ENCODE measurements at regions not wholly inside any gene's neighbourhood (a gene's known extent, or its start where the extent isn't known, plus 50 kb on each side); places are given as distances from the start of the nearest gene placed in this dataset.

- no peak overlapping the region for H2BK15ac ChIP-seq (ENCODE audit: low read depth, low read length)
- H2AK5ac ChIP-seq (ENCODE audit: insufficient read length, low read length): no peak overlapping the region
- no peak for DNase-seq
- Mint-ChIP-seq H3K36me3 (ENCODE audit: insufficient read depth in 1 of 3, low read depth in 3 of 3) (peaks cover 0 to 5% (median 2%) of the 10 kb centered on the region in 3 experiments; a peak in 1 of 7 replicates), H3K4me3 (no peak overlapping the region), H3K27me3 (ENCODE audit: low read depth) (no peaks in the 10 kb centered on the region), H3K9me3 (peaks cover 0 to 2% of the 10 kb centered on the region in 2 experiments; a peak in 2 of 5 replicates), H3K4me1 (peaks cover 12 to 13% of the 10 kb centered on the region in 2 experiments), H3K27ac (no peak overlapping the region)
- H3K23ac ChIP-seq (ENCODE audit: insufficient read length, low read depth, low read length): no peak overlapping the region
- no peaks in the 10 kb centered on the region for H3K23me2 ChIP-seq (ENCODE audit: insufficient read length, low read depth, low read length, poor library complexity, severe bottlenecking)
- no peaks in the 10 kb centered on the region for H3K4me1 ChIP-seq (ENCODE audit: insufficient read depth, low read length)
- no peak overlapping the region for H3K14ac ChIP-seq (ENCODE audit: insufficient read depth, low read length)
- WGBS (ENCODE audit: extremely low coverage, insufficient read length, low lambda C conversion rate): no CpG with 5 or more reads among the region's 2 CpGs
- TF ChIP-seq, protein P1, sequence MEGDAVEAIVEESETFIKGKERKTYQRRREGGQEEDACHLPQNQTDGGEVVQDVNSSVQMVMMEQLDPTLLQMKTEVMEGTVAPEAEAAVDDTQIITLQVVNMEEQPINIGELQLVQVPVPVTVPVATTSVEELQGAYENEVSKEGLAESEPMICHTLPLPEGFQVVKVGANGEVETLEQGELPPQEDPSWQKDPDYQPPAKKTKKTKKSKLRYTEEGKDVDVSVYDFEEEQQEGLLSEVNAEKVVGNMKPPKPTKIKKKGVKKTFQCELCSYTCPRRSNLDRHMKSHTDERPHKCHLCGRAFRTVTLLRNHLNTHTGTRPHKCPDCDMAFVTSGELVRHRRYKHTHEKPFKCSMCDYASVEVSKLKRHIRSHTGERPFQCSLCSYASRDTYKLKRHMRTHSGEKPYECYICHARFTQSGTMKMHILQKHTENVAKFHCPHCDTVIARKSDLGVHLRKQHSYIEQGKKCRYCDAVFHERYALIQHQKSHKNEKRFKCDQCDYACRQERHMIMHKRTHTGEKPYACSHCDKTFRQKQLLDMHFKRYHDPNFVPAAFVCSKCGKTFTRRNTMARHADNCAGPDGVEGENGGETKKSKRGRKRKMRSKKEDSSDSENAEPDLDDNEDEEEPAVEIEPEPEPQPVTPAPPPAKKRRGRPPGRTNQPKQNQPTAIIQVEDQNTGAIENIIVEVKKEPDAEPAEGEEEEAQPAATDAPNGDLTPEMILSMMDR (conservative IDR thresholded peaks at IDR 0.05): no peak
- no peak overlapping the region for H2AFZ ChIP-seq (ENCODE audit: low read length)
- no peak overlapping the region for H2BK5ac ChIP-seq (ENCODE audit: insufficient read length, low read length)
- H2BK20ac ChIP-seq (ENCODE audit: low read depth, low read length, poor library complexity, severe bottlenecking): no peak overlapping the region
- H4K20me1 ChIP-seq (ENCODE audit: control insufficient read depth, insufficient read depth, insufficient read length): no peaks in the 10 kb centered on the region
- H3K18ac ChIP-seq (ENCODE audit: insufficient read length, low read depth, low read length): no peak overlapping the region
- no peak overlapping the region for H3T11ph ChIP-seq (ENCODE audit: low read length)
- H3K56ac ChIP-seq (ENCODE audit: insufficient read length, low read depth, low read length): no peak overlapping the region
- no peak overlapping the region for H3K27ac ChIP-seq (ENCODE audit: insufficient read length, low read depth, low read length)
- H3K4me2 ChIP-seq (ENCODE audit: insufficient read depth, insufficient read length, low read length): no peak overlapping the region
- H3K79me1 ChIP-seq (ENCODE audit: insufficient read depth, low read depth, low read length, poor library complexity, severe bottlenecking): no peaks in the 10 kb centered on the region
- H3K9ac ChIP-seq (ENCODE audit: extremely low read depth, insufficient read length, low read length): no peak overlapping the region
- H3K27me3 ChIP-seq (ENCODE audit: insufficient read depth, low read length): no peaks in the 10 kb centered on the region
- H3K4ac ChIP-seq (ENCODE audit: low read depth, low read length): no peak overlapping the region
- no peaks in the 10 kb centered on the region for H3K9me3 ChIP-seq (ENCODE audit: control insufficient read depth, low read depth, low read length)
- H2BK12ac ChIP-seq (ENCODE audit: insufficient read length, low read depth, low read length): no peak overlapping the region
- H3K79me2 ChIP-seq (ENCODE audit: insufficient read depth, low read length): no peaks in the 10 kb centered on the region
- no peak overlapping the region for H4K5ac ChIP-seq (ENCODE audit: insufficient read length, low read depth, low read length)
- no peak overlapping the region for H4K8ac ChIP-seq (replicated peaks; ENCODE audit: insufficient read length, low read depth, low read length)
- H4K91ac ChIP-seq (ENCODE audit: insufficient read length, low read depth, low read length): no peak overlapping the region
- no peak overlapping the region for H2BK120ac ChIP-seq (ENCODE audit: low read depth, low read length, poor library complexity, severe bottlenecking)
These were observed 187.4 kb downstream of the NUF2 start for GRCh38 chr1:163509114-163509513.
